ENCODE measurements at regions not wholly inside any gene's neighbourhood (a gene's known extent, or its start where the extent isn't known, plus 50 kb on each side); places are given as distances from the start of the nearest gene placed in this dataset.

DNA sequence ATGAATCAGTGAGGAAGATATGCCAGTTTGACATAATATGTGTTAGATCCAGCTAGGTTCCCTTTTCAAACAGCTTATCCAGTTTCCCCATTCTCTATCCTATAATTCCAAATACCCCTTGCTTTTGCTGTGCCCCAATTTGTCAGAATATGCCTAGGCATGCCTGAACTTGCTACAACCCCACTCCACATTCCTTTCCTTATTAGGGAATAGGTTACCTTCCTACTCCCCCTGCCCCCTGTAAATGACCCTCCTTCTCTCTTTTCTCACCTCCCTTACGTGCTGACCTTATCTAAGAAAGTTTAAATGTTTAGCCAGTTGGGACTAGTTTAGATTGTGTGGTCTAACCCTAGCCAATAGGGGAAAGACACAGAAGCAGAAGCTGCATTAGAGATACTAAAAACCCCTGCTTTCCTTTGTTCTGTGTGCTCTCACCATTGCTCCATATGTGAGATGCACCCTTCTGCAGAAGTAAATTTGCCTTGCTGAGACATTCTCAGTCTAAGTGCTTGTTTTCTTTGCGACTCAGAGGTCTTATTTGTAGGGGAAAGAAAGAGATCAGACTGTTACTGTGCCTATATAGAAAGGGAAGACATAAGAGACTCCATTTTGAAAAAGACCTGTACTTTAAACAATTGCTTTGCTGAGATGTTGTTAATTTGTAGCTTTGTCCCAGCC lies 267.8 kb downstream of the SH2D4B start:
- Histone ChIP-seq H3K9ac (ENCODE audit: low read depth, low read length) (no peak overlapping the region), H3K4me1 (ENCODE audit: insufficient read depth, low read length) (no peaks in the 10 kb centered on the region), H3K27ac (ENCODE audit: low read length) (no peak overlapping the region), H2AFZ (ENCODE audit: low read depth, low read length) (no peak overlapping the region), H3K36me3 (ENCODE audit: insufficient read depth, low read length) (no peaks in the 10 kb centered on the region), H4K20me1 (ENCODE audit: insufficient read depth, low read length) (no peaks in the 10 kb centered on the region), H3K9me3 (ENCODE audit: insufficient read depth, low read length, severe bottlenecking) (no peaks in the 10 kb centered on the region), H3K27me3 (ENCODE audit: insufficient read depth, low read length, poor library complexity) (no peaks in the 10 kb centered on the region), H3K4me2 (ENCODE audit: insufficient read depth, low read length) (no peak overlapping the region), H3K79me2 (ENCODE audit: insufficient read depth, low read length) (no peaks in the 10 kb centered on the region), H3K4me3 (ENCODE audit: low read depth in 1 of 2, low read length in 2 of 2) (no peak overlapping the region)
- DNase-seq (no peak), ATAC-seq (ENCODE audit: insufficient read depth, low read depth) (no peak)
- no peak for TF ChIP-seq CTCF (IDR thresholded peaks at IDR 0.05; ENCODE audit: borderline replicate concordance, extremely low read depth, low read length, poor library complexity, severe bottlenecking)
- TF ChIP-seq EZH2 (IDR thresholded peaks at IDR 0.05; ENCODE audit: borderline replicate concordance, low read depth, low read length, severe bottlenecking), result no peak

GRCh38 chr10:80814147-80814652 lies 276.5 kb downstream of the SH2D4B start:
- TF ChIP-seq CTCF (IDR thresholded peaks at IDR 0.05; ENCODE audit: borderline replicate concordance, extremely low read depth, low read length, poor library complexity, severe bottlenecking) (no peak), EZH2 (IDR thresholded peaks at IDR 0.05; ENCODE audit: borderline replicate concordance, low read depth, low read length, severe bottlenecking) (no peak)
- Histone ChIP-seq H3K9ac (ENCODE audit: low read depth, low read length) (no peak overlapping the region), H3K79me2 (ENCODE audit: insufficient read depth, low read length) (no peaks in the 10 kb centered on the region), H3K4me1 (ENCODE audit: insufficient read depth, low read length) (no peaks in the 10 kb centered on the region), H3K9me3 (ENCODE audit: insufficient read depth, low read length, severe bottlenecking) (no peaks in the 10 kb centered on the region), H3K36me3 (ENCODE audit: insufficient read depth, low read length) (no peaks in the 10 kb centered on the region), H3K4me3 (ENCODE audit: low read depth in 1 of 2, low read length in 2 of 2) (no peak overlapping the region), H4K20me1 (ENCODE audit: insufficient read depth, low read length) (no peaks in the 10 kb centered on the region), H2AFZ (ENCODE audit: low read depth, low read length) (no peak overlapping the region), H3K27me3 (ENCODE audit: insufficient read depth, low read length, poor library complexity) (no peaks in the 10 kb centered on the region), H3K4me2 (ENCODE audit: insufficient read depth, low read length) (no peak overlapping the region), H3K27ac (ENCODE audit: low read length) (no peak overlapping the region)
- ATAC-seq (ENCODE audit: insufficient read depth, low read depth) (no peak), DNase-seq (no peak)

DNA sequence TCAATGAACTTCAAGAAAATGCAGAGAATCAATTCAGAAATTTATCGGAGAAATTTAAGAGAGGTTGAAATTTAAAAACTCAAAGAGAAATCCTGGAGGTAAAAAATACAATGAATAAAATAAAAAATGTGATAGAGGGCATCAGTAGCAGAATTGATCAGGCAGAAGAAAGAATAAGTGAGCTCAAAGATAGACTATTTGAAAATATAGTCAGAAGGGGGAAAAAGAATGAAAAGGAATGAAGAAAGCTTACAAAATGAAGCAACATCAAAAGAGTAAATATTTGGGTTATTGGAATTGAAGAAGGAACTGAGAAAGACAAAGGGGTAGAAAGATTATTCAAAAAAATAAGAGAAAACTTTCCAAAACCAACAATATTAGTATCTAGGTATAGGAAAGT lies 291.4 kb downstream of the SH2D4B start:
- no peaks in the 10 kb centered on the region for H4K20me1 ChIP-seq (ENCODE audit: insufficient read depth, low read length)
- H2AFZ ChIP-seq (ENCODE audit: low read depth, low read length), result no peak overlapping the region
- no peaks in the 10 kb centered on the region for H3K4me1 ChIP-seq (ENCODE audit: insufficient read depth, low read length)
- no peak overlapping the region for H3K4me3 ChIP-seq (ENCODE audit: low read depth in 1 of 2, low read length in 2 of 2)
- DNase-seq (no peak), ATAC-seq (ENCODE audit: insufficient read depth, low read depth) (no peak)
- no peaks in the 10 kb centered on the region for H3K36me3 ChIP-seq (ENCODE audit: insufficient read depth, low read length)
- H3K9ac ChIP-seq (ENCODE audit: low read depth, low read length), result no peak overlapping the region
- H3K4me2 ChIP-seq (ENCODE audit: insufficient read depth, low read length), result no peak overlapping the region
- H3K27me3 ChIP-seq (ENCODE audit: insufficient read depth, low read length, poor library complexity), result no peaks in the 10 kb centered on the region
- H3K27ac ChIP-seq (ENCODE audit: low read length), result no peak overlapping the region
- H3K79me2 ChIP-seq (ENCODE audit: insufficient read depth, low read length), result no peaks in the 10 kb centered on the region
- TF ChIP-seq EZH2 (IDR thresholded peaks at IDR 0.05; ENCODE audit: borderline replicate concordance, low read depth, low read length, severe bottlenecking) (no peak), CTCF (IDR thresholded peaks at IDR 0.05; ENCODE audit: borderline replicate concordance, extremely low read depth, low read length, poor library complexity, severe bottlenecking) (no peak)
- peaks cover 12% of the 10 kb centered on the region for H3K9me3 ChIP-seq (ENCODE audit: insufficient read depth, low read length, severe bottlenecking)
